Neural progenitor cell (in vitro differentiated cells): ENCODE measurements at regions not wholly inside any gene's neighbourhood (a gene's known extent, or its start where the extent isn't known, plus 50 kb on each side); places are given as distances from the start of the nearest gene placed in this dataset.

Experiments
- DNase-seq: peaks from one replicate; pipeline ENCODE4 v3.0.0-alpha.2; 2016; ENCODE audit warnings: low spot score
- H2AFZ ChIP-seq: fragments of 200-600 bp; sonication (generic); replicated peaks from 2 replicates; pipeline ENCODE4 v1.6.1; 2016; ENCODE audit warnings: antibody characterized with exemption
- H3F3A ChIP-seq: fragments of 200-600 bp; sonication (generic); 2 replicates; pipeline ENCODE4 v1.6.1; 2016; ENCODE audit warnings: antibody characterized with exemption, low read depth
- H3K27ac ChIP-seq: fragments of 200-600 bp; sonication (generic); 2 replicates; pipeline ENCODE4 v1.5.1; 2016; ENCODE audit warnings: mild to moderate bottlenecking
- H3K27me3 ChIP-seq: fragments of 200-600 bp; sonication (generic); 2 replicates; pipeline ENCODE4 v1.6.1; 2016; ENCODE audit warnings: mild to moderate bottlenecking, moderate library complexity
- H3K36me3 ChIP-seq: fragments of 200-600 bp; sonication (generic); 2 replicates; pipeline ENCODE4 v1.5.1; 2016
- H3K4me1 ChIP-seq: fragments of 200-600 bp; sonication (generic); 2 replicates; pipeline ENCODE4 v1.6.1; 2016; ENCODE audit warnings: mixed run types
- H3K4me2 ChIP-seq: fragments of 200-600 bp; sonication (generic); 2 replicates; pipeline ENCODE4 v1.6.1; 2016
- H3K4me3 ChIP-seq: fragments of 200-600 bp; sonication (generic); 2 replicates; pipeline ENCODE4 v1.5.1; 2016
- H3K79me2 ChIP-seq: fragments of 200-600 bp; sonication (generic); 2 replicates; pipeline ENCODE4 v1.6.1; 2016; ENCODE audit warnings: low read depth
- H3K9ac ChIP-seq: fragments of 200-600 bp; sonication (generic); 2 replicates; pipeline ENCODE4 v1.6.1; 2016
- H3K9me3 ChIP-seq: fragments of 200-600 bp; sonication (generic); 2 replicates; pipeline ENCODE4 v1.5.1; 2016; ENCODE audit warnings: low read depth
- H4K20me1 ChIP-seq: fragments of 200-600 bp; sonication (generic); 2 replicates; pipeline ENCODE4 v1.6.1; 2016; ENCODE audit warnings: low read depth
- H3K27ac Mint-ChIP-seq: 3 replicates; pipeline ENCODE4 v1.8.0; 2021; ENCODE audit warnings: mixed read lengths
- H3K27me3 Mint-ChIP-seq: 2 replicates; pipeline ENCODE4 v1.8.0; 2022; ENCODE audit warnings: low read depth, mild to moderate bottlenecking, inconsistent platforms, moderate library complexity, mixed read lengths; ENCODE audit not compliant: insufficient read depth
- H3K36me3 Mint-ChIP-seq: 3 replicates; pipeline ENCODE4 v1.8.0; 2021; ENCODE audit warnings: mixed read lengths
- H3K4me1 Mint-ChIP-seq: 3 replicates; pipeline ENCODE4 v1.8.0; 2021; ENCODE audit warnings: mixed read lengths
- H3K4me3 Mint-ChIP-seq: 3 replicates; pipeline ENCODE4 v1.8.0; 2021; ENCODE audit warnings: mild to moderate bottlenecking, moderate library complexity, mixed read lengths
- H3K9me3 Mint-ChIP-seq: 3 replicates; pipeline ENCODE4 v1.8.0; 2020; ENCODE audit warnings: mixed read lengths
- CTCF ChIP-seq: fragments of 200-600 bp; sonication (generic); IDR thresholded peaks from 2 replicates; pipeline ENCODE4 v1.5.1; 2017; ENCODE audit warnings: antibody characterized with exemption, mild to moderate bottlenecking
- EZH2 ChIP-seq: fragments of 200-600 bp; sonication (generic); IDR thresholded peaks from 2 replicates; pipeline ENCODE4 v1.6.1; 2017; ENCODE audit warnings: antibody characterized with exemption, mild to moderate bottlenecking, moderate library complexity
- EZH2phosphoT487 ChIP-seq: fragments of 200-600 bp; sonication (generic); IDR thresholded peaks from 2 replicates; pipeline ENCODE4 v1.6.1; 2017; ENCODE audit warnings: antibody characterized with exemption

- Histone ChIP-seq H3K9me3 (no peaks in the 10 kb centered on the region), H4K20me1 (no peaks in the 10 kb centered on the region), H2AFZ (no peak overlapping the region), H3K9ac (no peak overlapping the region), H3K27me3 (no peaks in the 10 kb centered on the region), H3K4me2 (no peak overlapping the region), H3F3A (no peaks in the 10 kb centered on the region), H3K27ac (no peak overlapping the region), H3K79me2 (no peaks in the 10 kb centered on the region), H3K36me3 (no peaks in the 10 kb centered on the region), H3K4me3 (no peak overlapping the region), H3K4me1 (peaks cover 9% of the 10 kb centered on the region)
- Mint-ChIP-seq H3K4me1 (peaks cover 8% of the 10 kb centered on the region), H3K27ac (no peak overlapping the region), H3K36me3 (no peaks in the 10 kb centered on the region), H3K27me3 (peaks cover 3% of the 10 kb centered on the region), H3K4me3 (no peak overlapping the region), H3K9me3 (no peaks in the 10 kb centered on the region)
- DNase-seq, result no peak
- TF ChIP-seq EZH2phosphoT487 (no peak), EZH2 (no peak), CTCF (no peak)
Measured at GRCh38 chr1:209106861-209107260, 476.7 kb upstream of the CAMK1G start.

- TF ChIP-seq CTCF (no peak), EZH2phosphoT487 (no peak), EZH2 (no peak)
- Mint-ChIP-seq H3K9me3 (no peaks in the 10 kb centered on the region), H3K4me3 (no peak overlapping the region), H3K27ac (peak overlapping the region; percentile 39), H3K4me1 (peaks cover 8% of the 10 kb centered on the region), H3K36me3 (no peaks in the 10 kb centered on the region), H3K27me3 (peaks cover 3% of the 10 kb centered on the region)
- Histone ChIP-seq H3K9me3 (no peaks in the 10 kb centered on the region), H3F3A (no peaks in the 10 kb centered on the region), H3K27me3 (no peaks in the 10 kb centered on the region), H3K36me3 (no peaks in the 10 kb centered on the region), H3K4me1 (peaks cover 9% of the 10 kb centered on the region), H3K4me3 (no peak overlapping the region), H3K79me2 (no peaks in the 10 kb centered on the region), H2AFZ (no peak overlapping the region), H3K9ac (no peak overlapping the region), H4K20me1 (no peaks in the 10 kb centered on the region), H3K4me2 (no peak overlapping the region), H3K27ac (no peak overlapping the region)
- DNase-seq, result no peak
Measured at GRCh38 chr1:209107535-209107934, 476.0 kb upstream of the CAMK1G start.

GRCh38 chr1:209109001-209109785, 474.3 kb upstream of the CAMK1G start:
- H3K27me3 Mint-ChIP-seq, result peaks cover 3% of the 10 kb centered on the region
- peaks cover 8% of the 10 kb centered on the region for H3K4me1 Mint-ChIP-seq
- no peak overlapping the region for H3K4me3 ChIP-seq
- H3K9ac ChIP-seq, result no peak overlapping the region
- no peak overlapping the region for H3K27ac ChIP-seq
- H4K20me1 ChIP-seq, result no peaks in the 10 kb centered on the region
- H3K27ac Mint-ChIP-seq, result no peak overlapping the region
- peaks cover 9% of the 10 kb centered on the region for H3K4me1 ChIP-seq
- no peaks in the 10 kb centered on the region for H3K9me3 Mint-ChIP-seq
- no peaks in the 10 kb centered on the region for H3K36me3 ChIP-seq
- H3K27me3 ChIP-seq, result no peaks in the 10 kb centered on the region
- no peaks in the 10 kb centered on the region for H3F3A ChIP-seq
- H3K79me2 ChIP-seq, result no peaks in the 10 kb centered on the region
- no peaks in the 10 kb centered on the region for H3K36me3 Mint-ChIP-seq
- H3K4me3 Mint-ChIP-seq, result no peak overlapping the region
- H2AFZ ChIP-seq, result no peak overlapping the region
- H3K9me3 ChIP-seq, result no peaks in the 10 kb centered on the region
- DNase-seq, result no peak
- TF ChIP-seq CTCF (no peak), EZH2 (no peak), EZH2phosphoT487 (no peak)
- no peak overlapping the region for H3K4me2 ChIP-seq
